ENCODE measurements at regions not wholly inside any gene's neighbourhood (a gene's known extent, or its start where the extent isn't known, plus 50 kb on each side); places are given as distances from the start of the nearest gene placed in this dataset.

- TF ChIP-seq POLR2A (IDR thresholded peaks at IDR 0.05; ENCODE audit: low read length): no peak
- TF ChIP-seq GATA1 (IDR thresholded peaks at IDR 0.05; ENCODE audit: low read depth, low read length): no peak
Measured at GRCh38 chr5:5933651-5934050, 444.7 kb downstream of the MED10 start.

All from erythroblast (primary cell).